Thymus (tissue), 11 donors: ENCODE measurements at regions not wholly inside any gene's neighbourhood (a gene's known extent, or its start where the extent isn't known, plus 50 kb on each side); places are given as distances from the start of the nearest gene placed in this dataset.

ENCODE experiments used
- DNase-seq, 9 donors: peaks; one replicate each; pipeline ENCODE4 v3.0.0-alpha.2; 2013; ENCODE audit warnings: low spot score in 9 of 9, low read depth in 6 of 9, missing footprints in 1 of 9
- H3K27ac ChIP-seq, 2 donors: one replicate each; pipeline ENCODE4 v1.5.1; 2013; ENCODE audit warnings: control low read depth in 1 of 2, low read depth in 1 of 2, low read length in 1 of 2, mild to moderate bottlenecking in 1 of 2, moderate library complexity in 1 of 2
- H3K27me3 ChIP-seq, 2 donors: one replicate each; pipeline ENCODE4 v1.5.1; 2013; ENCODE audit warnings: low read length in 1 of 2; ENCODE audit not compliant: control insufficient read depth in 2 of 2, insufficient read depth in 1 of 2
- H3K36me3 ChIP-seq, 2 donors: one replicate each; pipeline ENCODE4 v1.5.1; 2013; ENCODE audit warnings: low read length in 1 of 2, mild to moderate bottlenecking in 1 of 2, moderate library complexity in 1 of 2; ENCODE audit not compliant: control insufficient read depth in 2 of 2, insufficient read depth in 2 of 2
- H3K4me1 ChIP-seq, 2 donors: one replicate each; pipeline ENCODE4 v1.5.1; 2013; ENCODE audit warnings: low read length in 2 of 2; ENCODE audit not compliant: control insufficient read depth in 2 of 2, insufficient read depth in 2 of 2
- H3K4me3 ChIP-seq, 2 donors: one replicate each; pipeline ENCODE4 v1.5.1; 2013; ENCODE audit warnings: low read length in 2 of 2, control low read depth in 1 of 2, mild to moderate bottlenecking in 1 of 2
- H3K9me3 ChIP-seq, 2 donors: one replicate each; pipeline ENCODE4 v1.5.1; 2013; ENCODE audit warnings: low read length in 1 of 2, mild to moderate bottlenecking in 1 of 2; ENCODE audit not compliant: control insufficient read depth in 2 of 2, insufficient read depth in 1 of 2
- WGBS: extraction: QIAGEN DNeasy Blood & Tissue Kit; methylation state at CpG from one replicate; pipeline ENCODE4 v1.1.7; 2013; 5-methylcytosine and 5-hydroxymethylcytosine counted together
- donor health status: healthy.

- Histone ChIP-seq H3K27ac (no peak overlapping the region), H3K27me3 (no peaks in the 10 kb centered on the region), H3K36me3 (no peaks in the 10 kb centered on the region), H3K4me1 (no peaks in the 10 kb centered on the region), H3K4me3 (no peak overlapping the region), H3K9me3 (no peaks in the 10 kb centered on the region)
- no peak for DNase-seq
These were observed 182.0 kb upstream of the NAV3 start for GRCh38 chr12:77648716-77649115.

- Histone ChIP-seq H3K36me3 (no peaks in the 10 kb centered on the region), H3K27ac (no peak overlapping the region), H3K4me1 (no peaks in the 10 kb centered on the region), H3K4me3 (no peak overlapping the region), H3K9me3 (no peaks in the 10 kb centered on the region), H3K27me3 (no peaks in the 10 kb centered on the region)
- 81% methylated on average over 5 of the region's 5 CpGs for WGBS
- no peak for DNase-seq
These were observed 184.6 kb upstream of the NAV3 start for GRCh38 chr12:77645966-77646598.

GRCh38 chr12:77644915-77645605 is 185.6 kb upstream of the NAV3 start:
- 85% methylated on average over 3 of the region's 3 CpGs for WGBS
- no peak overlapping the region for H3K4me3 ChIP-seq

GRCh38 chr12:77642246-77642645 is 188.4 kb upstream of the NAV3 start:
- no peaks in the 10 kb centered on the region for H3K9me3 ChIP-seq
- no peak overlapping the region for H3K4me3 ChIP-seq
- H3K27ac ChIP-seq: no peak overlapping the region
- H3K4me1 ChIP-seq: no peaks in the 10 kb centered on the region
- 95% methylated on average over 3 of the region's 3 CpGs for WGBS
- no peaks in the 10 kb centered on the region for H3K36me3 ChIP-seq
- no peaks in the 10 kb centered on the region for H3K27me3 ChIP-seq
- no peak for DNase-seq

More at GRCh38 chr12:77644915-77645605, 185.6 kb upstream of the NAV3 start:
- H3K27ac ChIP-seq: no peak overlapping the region
- H3K36me3 ChIP-seq: no peaks in the 10 kb centered on the region
- H3K4me1 ChIP-seq: no peaks in the 10 kb centered on the region
- no peaks in the 10 kb centered on the region for H3K9me3 ChIP-seq
- no peaks in the 10 kb centered on the region for H3K27me3 ChIP-seq
- no peak for DNase-seq

GRCh38 chr12:77640356-77640755 is 190.3 kb upstream of the NAV3 start:
- Histone ChIP-seq H3K27ac (no peak overlapping the region), H3K27me3 (no peaks in the 10 kb centered on the region), H3K4me3 (no peak overlapping the region), H3K36me3 (no peaks in the 10 kb centered on the region), H3K9me3 (no peaks in the 10 kb centered on the region), H3K4me1 (no peaks in the 10 kb centered on the region)
- no peak for DNase-seq

- no peaks in the 10 kb centered on the region for H3K27me3 ChIP-seq
- no peak overlapping the region for H3K27ac ChIP-seq
- H3K9me3 ChIP-seq: no peaks in the 10 kb centered on the region
- H3K4me3 ChIP-seq: no peak overlapping the region
- DNase-seq: no peak
- no peaks in the 10 kb centered on the region for H3K4me1 ChIP-seq
- H3K36me3 ChIP-seq: no peaks in the 10 kb centered on the region
- 97% methylated on average over 1 of the region's 1 CpG for WGBS
These were observed 199.8 kb upstream of the NAV3 start for GRCh38 chr12:77630790-77631445.

- Histone ChIP-seq H3K4me1 (no peaks in the 10 kb centered on the region), H3K9me3 (no peaks in the 10 kb centered on the region)
- 95% methylated on average over 3 of the region's 3 CpGs for WGBS
These were observed 200.3 kb upstream of the NAV3 start for GRCh38 chr12:77630344-77630743.

GRCh38 chr12:77629141-77629540 is 201.6 kb upstream of the NAV3 start:
- Histone ChIP-seq H3K27me3 (no peaks in the 10 kb centered on the region), H3K4me1 (no peaks in the 10 kb centered on the region), H3K36me3 (no peaks in the 10 kb centered on the region), H3K27ac (no peak overlapping the region), H3K4me3 (no peak overlapping the region), H3K9me3 (no peaks in the 10 kb centered on the region)
- no peak for DNase-seq

More at GRCh38 chr12:77630344-77630743, 200.3 kb upstream of the NAV3 start:
- Histone ChIP-seq H3K36me3 (no peaks in the 10 kb centered on the region), H3K27me3 (no peaks in the 10 kb centered on the region), H3K4me3 (no peak overlapping the region), H3K27ac (no peak overlapping the region)
- no peak for DNase-seq

GRCh38 chr12:77625441-77625840 is 205.3 kb upstream of the NAV3 start:
- no peak overlapping the region for H3K4me3 ChIP-seq
- no peak for DNase-seq
- H3K4me1 ChIP-seq: no peaks in the 10 kb centered on the region
- H3K27ac ChIP-seq: no peak overlapping the region
- H3K36me3 ChIP-seq: no peaks in the 10 kb centered on the region
- 94% methylated on average over 3 of the region's 3 CpGs for WGBS
- no peaks in the 10 kb centered on the region for H3K27me3 ChIP-seq
- H3K9me3 ChIP-seq: no peaks in the 10 kb centered on the region
